ENCODE measurements at regions not wholly inside any gene's neighbourhood (a gene's known extent, or its start where the extent isn't known, plus 50 kb on each side); places are given as distances from the start of the nearest gene placed in this dataset.

GRCh38 chr14:97946240-97946639 is 1149.1 kb downstream of the VRK1 start:
- H3K27me3 ChIP-seq (ENCODE audit: insufficient read depth) = no peaks in the 10 kb centered on the region
- 0% methylated on average over 2 of the region's 2 CpGs for WGBS (ENCODE audit: low lambda C conversion rate)
- CTCF ChIA-PET = no interaction called here
- H3K4me3 ChIP-seq (ENCODE audit: low read depth in 2 of 2, low read length in 1 of 2) = no peak overlapping the region
- POLR2A ChIA-PET = no interaction called here
- no peaks in the 10 kb centered on the region for H3K9me3 ChIP-seq
- no peak overlapping the region for H3K4me2 ChIP-seq
- H2AFZ ChIP-seq (ENCODE audit: low read depth) = no peak overlapping the region
- DNase-seq = no peak
- no peak overlapping the region for H3K9ac ChIP-seq
- H3K9me2 ChIP-seq = no peaks in the 10 kb centered on the region
- no peaks in the 10 kb centered on the region for H3K79me2 ChIP-seq (ENCODE audit: insufficient read depth)
- no peaks in the 10 kb centered on the region for H3K36me3 ChIP-seq (replicated peaks in 1 of 2; ENCODE audit: control insufficient read depth in 1 of 2, insufficient read depth in 2 of 2, low read length in 1 of 2)
- TF ChIP-seq FOXJ3 (CRISPR knock-in tag; IDR thresholded peaks at IDR 0.05) = no peak
- TF ChIP-seq EZH2phosphoT487 (IDR thresholded peaks at IDR 0.05; ENCODE audit: borderline replicate concordance, low read depth) = no peak
- no peak for TF ChIP-seq REST (IDR thresholded peaks at IDR 0.05; ENCODE audit: low read depth, low read length)
- no peak for TF ChIP-seq USF2 (IDR thresholded peaks at IDR 0.05; ENCODE audit: borderline replicate concordance, low read depth, low read length)
- TF ChIP-seq MAX (IDR thresholded peaks at IDR 0.05; ENCODE audit: low read depth) = no peak
- TF ChIP-seq GABPA (IDR thresholded peaks at IDR 0.05; ENCODE audit: low read depth) = no peak
- no peak for TF ChIP-seq EP300 (IDR thresholded peaks at IDR 0.05; ENCODE audit: borderline replicate concordance in 1 of 2, low read depth in 1 of 2, low read length in 1 of 2)
- TF ChIP-seq YY1 (IDR thresholded peaks at IDR 0.05; ENCODE audit: low read depth) = no peak
- TF ChIP-seq PBX3 (IDR thresholded peaks at IDR 0.05) = no peak
- TF ChIP-seq SMC3 (IDR thresholded peaks at IDR 0.05; ENCODE audit: low read depth, low read length) = no peak
- no peak for TF ChIP-seq MEF2A (IDR thresholded peaks at IDR 0.05; ENCODE audit: borderline replicate concordance, low read depth)
- H3K4me1 ChIP-seq (ENCODE audit: control insufficient read depth in 1 of 2, insufficient read depth in 2 of 2, low read depth in 1 of 2, low read length in 1 of 2) = no peaks in the 10 kb centered on the region
- no peak overlapping the region for H3K27ac ChIP-seq (ENCODE audit: low read depth in 2 of 2, low read length in 1 of 2)
- no peaks in the 10 kb centered on the region for H3F3A ChIP-seq (replicated peaks; ENCODE audit: insufficient read depth)
- H4K20me1 ChIP-seq (ENCODE audit: insufficient read depth) = no peaks in the 10 kb centered on the region

GRCh38 chr14:97946641-97947040 is 1149.5 kb downstream of the VRK1 start:
- DNase-seq = no peak
- Histone ChIP-seq H3K4me1 (ENCODE audit: control insufficient read depth in 1 of 2, insufficient read depth in 2 of 2, low read depth in 1 of 2, low read length in 1 of 2) (no peaks in the 10 kb centered on the region), H4K20me1 (ENCODE audit: insufficient read depth) (no peaks in the 10 kb centered on the region), H3K36me3 (replicated peaks in 1 of 2; ENCODE audit: control insufficient read depth in 1 of 2, insufficient read depth in 2 of 2, low read length in 1 of 2) (no peaks in the 10 kb centered on the region), H3K9me3 (no peaks in the 10 kb centered on the region), H3K9me2 (no peaks in the 10 kb centered on the region), H3K79me2 (ENCODE audit: insufficient read depth) (no peaks in the 10 kb centered on the region), H3K4me2 (no peak overlapping the region), H3K9ac (no peak overlapping the region), H2AFZ (ENCODE audit: low read depth) (no peak overlapping the region), H3K27ac (ENCODE audit: low read depth in 2 of 2, low read length in 1 of 2) (no peak overlapping the region), H3K4me3 (ENCODE audit: low read depth in 2 of 2, low read length in 1 of 2) (no peak overlapping the region), H3F3A (replicated peaks; ENCODE audit: insufficient read depth) (no peaks in the 10 kb centered on the region), H3K27me3 (ENCODE audit: insufficient read depth) (no peaks in the 10 kb centered on the region)
- POLR2A ChIA-PET = no interaction called here
- 19% methylated on average over 9 of the region's 9 CpGs for WGBS (ENCODE audit: low lambda C conversion rate)
- TF ChIP-seq FOXM1 (IDR thresholded peaks at IDR 0.05; ENCODE audit: low read depth) (no peak), RXRA (IDR thresholded peaks at IDR 0.05; ENCODE audit: borderline replicate concordance, low read depth) (no peak), NRF1 (IDR thresholded peaks at IDR 0.05; ENCODE audit: low read depth, low read length) (no peak), NFIC (IDR thresholded peaks at IDR 0.05; ENCODE audit: borderline replicate concordance) (no peak), RCOR1 (IDR thresholded peaks at IDR 0.05; ENCODE audit: low read length) (no peak), EP300 (IDR thresholded peaks at IDR 0.05; ENCODE audit: borderline replicate concordance in 1 of 2, low read depth in 1 of 2, low read length in 1 of 2) (no peak), GATA2 (CRISPR knock-in tag; IDR thresholded peaks at IDR 0.05) (no peak), TAF1 (IDR thresholded peaks at IDR 0.05; ENCODE audit: borderline replicate concordance, low read depth, low read length) (no peak), SMC3 (IDR thresholded peaks at IDR 0.05; ENCODE audit: low read depth, low read length) (no peak)
- CTCF ChIA-PET = no interaction called here

Measured in SK-N-SH (cell line).